Neural progenitor cell (in vitro differentiated cells): ENCODE measurements at regions not wholly inside any gene's neighbourhood (a gene's known extent, or its start where the extent isn't known, plus 50 kb on each side); places are given as distances from the start of the nearest gene placed in this dataset.

Experiments used
- DNase-seq: peaks from one replicate; pipeline ENCODE4 v3.0.0-alpha.2; 2016; ENCODE audit warnings: low spot score
- H2AFZ ChIP-seq: fragments of 200-600 bp; sonication (generic); replicated peaks from 2 replicates; pipeline ENCODE4 v1.6.1; 2016; ENCODE audit warnings: antibody characterized with exemption
- H3F3A ChIP-seq: fragments of 200-600 bp; sonication (generic); 2 replicates; pipeline ENCODE4 v1.6.1; 2016; ENCODE audit warnings: antibody characterized with exemption, low read depth
- H3K27ac ChIP-seq: fragments of 200-600 bp; sonication (generic); 2 replicates; pipeline ENCODE4 v1.5.1; 2016; ENCODE audit warnings: mild to moderate bottlenecking
- H3K27me3 ChIP-seq: fragments of 200-600 bp; sonication (generic); 2 replicates; pipeline ENCODE4 v1.6.1; 2016; ENCODE audit warnings: mild to moderate bottlenecking, moderate library complexity
- H3K36me3 ChIP-seq: fragments of 200-600 bp; sonication (generic); 2 replicates; pipeline ENCODE4 v1.5.1; 2016
- H3K4me1 ChIP-seq: fragments of 200-600 bp; sonication (generic); 2 replicates; pipeline ENCODE4 v1.6.1; 2016; ENCODE audit warnings: mixed run types
- H3K4me2 ChIP-seq: fragments of 200-600 bp; sonication (generic); 2 replicates; pipeline ENCODE4 v1.6.1; 2016
- H3K4me3 ChIP-seq: fragments of 200-600 bp; sonication (generic); 2 replicates; pipeline ENCODE4 v1.5.1; 2016
- H3K79me2 ChIP-seq: fragments of 200-600 bp; sonication (generic); 2 replicates; pipeline ENCODE4 v1.6.1; 2016; ENCODE audit warnings: low read depth
- H3K9ac ChIP-seq: fragments of 200-600 bp; sonication (generic); 2 replicates; pipeline ENCODE4 v1.6.1; 2016
- H3K9me3 ChIP-seq: fragments of 200-600 bp; sonication (generic); 2 replicates; pipeline ENCODE4 v1.5.1; 2016; ENCODE audit warnings: low read depth
- H4K20me1 ChIP-seq: fragments of 200-600 bp; sonication (generic); 2 replicates; pipeline ENCODE4 v1.6.1; 2016; ENCODE audit warnings: low read depth
- H3K27ac Mint-ChIP-seq: 3 replicates; pipeline ENCODE4 v1.8.0; 2021; ENCODE audit warnings: mixed read lengths
- H3K27me3 Mint-ChIP-seq: 2 replicates; pipeline ENCODE4 v1.8.0; 2022; ENCODE audit warnings: low read depth, mild to moderate bottlenecking, inconsistent platforms, moderate library complexity, mixed read lengths; ENCODE audit not compliant: insufficient read depth
- H3K36me3 Mint-ChIP-seq: 3 replicates; pipeline ENCODE4 v1.8.0; 2021; ENCODE audit warnings: mixed read lengths
- H3K4me1 Mint-ChIP-seq: 3 replicates; pipeline ENCODE4 v1.8.0; 2021; ENCODE audit warnings: mixed read lengths
- H3K4me3 Mint-ChIP-seq: 3 replicates; pipeline ENCODE4 v1.8.0; 2021; ENCODE audit warnings: mild to moderate bottlenecking, moderate library complexity, mixed read lengths
- H3K9me3 Mint-ChIP-seq: 3 replicates; pipeline ENCODE4 v1.8.0; 2020; ENCODE audit warnings: mixed read lengths
- EZH2 ChIP-seq: fragments of 200-600 bp; sonication (generic); IDR thresholded peaks from 2 replicates; pipeline ENCODE4 v1.6.1; 2017; ENCODE audit warnings: antibody characterized with exemption, mild to moderate bottlenecking, moderate library complexity
- EZH2phosphoT487 ChIP-seq: fragments of 200-600 bp; sonication (generic); IDR thresholded peaks from 2 replicates; pipeline ENCODE4 v1.6.1; 2017; ENCODE audit warnings: antibody characterized with exemption
- TF ChIP-seq, protein P1 (sequence below): fragments of 200-600 bp; sonication (generic); IDR thresholded peaks from 2 replicates; pipeline ENCODE4 v1.5.1; 2017; ENCODE audit warnings: antibody characterized with exemption, mild to moderate bottlenecking

DNA sequence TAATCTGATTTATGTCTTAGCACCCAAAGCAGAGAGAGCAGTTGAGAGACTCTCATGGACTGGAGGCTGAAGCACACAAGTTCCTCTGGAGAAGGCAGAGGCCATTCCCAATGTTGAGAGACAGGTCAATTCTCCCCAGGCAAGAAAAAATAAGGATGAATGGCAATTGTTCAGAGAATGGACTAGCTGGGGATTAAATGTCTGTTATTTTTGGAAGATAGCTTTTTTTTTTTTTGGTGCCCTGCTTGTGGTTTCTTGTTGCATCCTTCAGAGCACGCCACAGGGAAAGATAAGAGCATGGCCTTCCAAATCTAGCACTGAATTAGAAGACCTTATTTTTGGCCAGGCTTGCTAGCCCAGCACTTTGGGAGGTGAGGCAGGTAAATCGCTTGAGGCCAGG lies 65.6 kb upstream of the ERRFI1 start:
- Histone ChIP-seq H3K4me2 (no peak overlapping the region), H3K27ac (no peak overlapping the region), H3F3A (no peaks in the 10 kb centered on the region), H3K4me1 (no peaks in the 10 kb centered on the region), H3K9me3 (no peaks in the 10 kb centered on the region), H3K79me2 (no peaks in the 10 kb centered on the region), H3K9ac (no peak overlapping the region), H3K36me3 (no peaks in the 10 kb centered on the region), H3K27me3 (no peaks in the 10 kb centered on the region), H4K20me1 (no peaks in the 10 kb centered on the region), H2AFZ (no peak overlapping the region), H3K4me3 (no peak overlapping the region)
- H3K4me1 Mint-ChIP-seq, result peaks cover 31% of the 10 kb centered on the region
- no peak overlapping the region for H3K4me3 Mint-ChIP-seq
- H3K27ac Mint-ChIP-seq, result no peak overlapping the region
- no peaks in the 10 kb centered on the region for H3K36me3 Mint-ChIP-seq
- no peak for DNase-seq
- no peaks in the 10 kb centered on the region for H3K9me3 Mint-ChIP-seq
- H3K27me3 Mint-ChIP-seq, result peaks cover 10% of the 10 kb centered on the region
- TF ChIP-seq EZH2, result no peak
- no peak for TF ChIP-seq EZH2phosphoT487
- TF ChIP-seq, protein P1, sequence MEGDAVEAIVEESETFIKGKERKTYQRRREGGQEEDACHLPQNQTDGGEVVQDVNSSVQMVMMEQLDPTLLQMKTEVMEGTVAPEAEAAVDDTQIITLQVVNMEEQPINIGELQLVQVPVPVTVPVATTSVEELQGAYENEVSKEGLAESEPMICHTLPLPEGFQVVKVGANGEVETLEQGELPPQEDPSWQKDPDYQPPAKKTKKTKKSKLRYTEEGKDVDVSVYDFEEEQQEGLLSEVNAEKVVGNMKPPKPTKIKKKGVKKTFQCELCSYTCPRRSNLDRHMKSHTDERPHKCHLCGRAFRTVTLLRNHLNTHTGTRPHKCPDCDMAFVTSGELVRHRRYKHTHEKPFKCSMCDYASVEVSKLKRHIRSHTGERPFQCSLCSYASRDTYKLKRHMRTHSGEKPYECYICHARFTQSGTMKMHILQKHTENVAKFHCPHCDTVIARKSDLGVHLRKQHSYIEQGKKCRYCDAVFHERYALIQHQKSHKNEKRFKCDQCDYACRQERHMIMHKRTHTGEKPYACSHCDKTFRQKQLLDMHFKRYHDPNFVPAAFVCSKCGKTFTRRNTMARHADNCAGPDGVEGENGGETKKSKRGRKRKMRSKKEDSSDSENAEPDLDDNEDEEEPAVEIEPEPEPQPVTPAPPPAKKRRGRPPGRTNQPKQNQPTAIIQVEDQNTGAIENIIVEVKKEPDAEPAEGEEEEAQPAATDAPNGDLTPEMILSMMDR, result no peak

DNA sequence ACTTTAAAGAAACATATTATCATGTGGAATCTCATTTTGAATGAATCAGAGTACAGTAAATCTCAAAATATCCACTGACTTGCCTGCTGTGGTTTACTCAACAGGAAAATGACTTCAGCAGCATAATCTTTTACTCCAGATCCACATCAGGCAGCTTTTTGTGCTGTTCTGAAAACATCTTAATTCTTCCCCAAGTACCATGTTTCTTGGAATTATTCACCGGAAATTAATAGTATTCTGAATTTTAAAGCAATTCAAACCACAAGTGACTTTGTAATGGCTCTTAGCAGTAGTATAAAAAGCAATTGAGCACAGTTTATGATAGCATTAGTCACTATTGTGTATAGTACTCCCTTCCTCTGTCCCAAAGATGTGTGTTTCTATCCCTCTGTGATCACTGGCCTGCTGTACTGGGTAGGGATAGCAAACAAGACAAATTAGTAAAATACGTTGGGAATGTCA lies 64.2 kb upstream of the ERRFI1 start:
- no peaks in the 10 kb centered on the region for H3K79me2 ChIP-seq
- no peaks in the 10 kb centered on the region for H4K20me1 ChIP-seq
- H3K4me1 ChIP-seq, result no peaks in the 10 kb centered on the region
- DNase-seq, result no peak
- Mint-ChIP-seq H3K9me3 (peaks cover 3% of the 10 kb centered on the region), H3K4me1 (peaks cover 20% of the 10 kb centered on the region), H3K36me3 (no peaks in the 10 kb centered on the region), H3K27ac (no peak overlapping the region), H3K27me3 (peaks cover 10% of the 10 kb centered on the region), H3K4me3 (no peak overlapping the region)
- no peaks in the 10 kb centered on the region for H3K27me3 ChIP-seq
- H2AFZ ChIP-seq, result no peak overlapping the region
- no peak overlapping the region for H3K27ac ChIP-seq
- no peak overlapping the region for H3K4me2 ChIP-seq
- H3K9me3 ChIP-seq, result no peaks in the 10 kb centered on the region
- no peaks in the 10 kb centered on the region for H3F3A ChIP-seq
- H3K4me3 ChIP-seq, result no peak overlapping the region
- no peaks in the 10 kb centered on the region for H3K36me3 ChIP-seq
- TF ChIP-seq EZH2 (no peak), EZH2phosphoT487 (no peak)
- TF ChIP-seq, protein P1, result no peak
- H3K9ac ChIP-seq, result no peak overlapping the region

DNA sequence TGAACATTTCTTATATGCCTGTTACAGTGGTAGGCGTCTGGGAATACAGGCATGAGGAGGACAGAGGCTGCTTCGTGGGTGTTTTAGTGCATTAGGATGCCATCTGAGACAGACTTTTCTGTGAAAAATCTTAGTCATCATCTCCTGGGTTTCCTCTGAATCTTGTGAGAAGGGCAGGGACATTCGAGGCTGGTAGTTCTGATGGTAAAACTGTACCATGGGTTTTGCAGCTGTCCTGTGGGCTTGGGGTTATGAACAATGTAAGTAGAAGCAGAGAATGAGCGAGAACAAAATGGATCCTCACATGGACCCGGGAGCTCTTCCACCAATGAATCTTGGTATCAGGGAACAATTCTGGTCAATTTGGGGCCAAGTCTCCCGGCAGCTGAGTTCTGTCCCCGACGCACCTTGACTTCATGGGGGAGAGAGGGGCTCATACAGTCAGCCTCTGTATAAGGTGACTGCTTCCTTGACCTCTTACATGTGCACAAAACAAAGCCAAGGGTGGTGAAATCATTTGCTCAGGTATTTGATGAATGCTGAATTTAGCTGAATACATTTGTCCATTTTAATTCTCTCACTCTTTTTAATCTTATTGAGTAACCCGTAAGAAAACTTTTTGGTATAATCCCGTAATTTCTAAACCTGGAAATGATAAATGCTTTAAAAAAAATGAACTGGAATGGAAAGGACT lies 63.6 kb upstream of the ERRFI1 start:
- no peaks in the 10 kb centered on the region for H3F3A ChIP-seq
- peaks cover 15% of the 10 kb centered on the region for H3K4me1 Mint-ChIP-seq
- no peaks in the 10 kb centered on the region for H4K20me1 ChIP-seq
- H3K9ac ChIP-seq, result no peak overlapping the region
- no peak for TF ChIP-seq EZH2phosphoT487
- no peak for TF ChIP-seq EZH2
- TF ChIP-seq, protein P1, result no peak
- no peak overlapping the region for H2AFZ ChIP-seq
- no peaks in the 10 kb centered on the region for H3K36me3 Mint-ChIP-seq
- H3K4me3 ChIP-seq, result no peak overlapping the region
- H3K9me3 Mint-ChIP-seq, result peaks cover 3% of the 10 kb centered on the region
- H3K79me2 ChIP-seq, result no peaks in the 10 kb centered on the region
- H3K36me3 ChIP-seq, result no peaks in the 10 kb centered on the region
- no peak for DNase-seq
- no peak overlapping the region for H3K4me3 Mint-ChIP-seq
- no peaks in the 10 kb centered on the region for H3K9me3 ChIP-seq
- H3K27me3 ChIP-seq, result no peaks in the 10 kb centered on the region
- peaks cover 10% of the 10 kb centered on the region for H3K27me3 Mint-ChIP-seq
- no peak overlapping the region for H3K27ac Mint-ChIP-seq
- no peaks in the 10 kb centered on the region for H3K4me1 ChIP-seq
- H3K27ac ChIP-seq, result no peak overlapping the region
- no peak overlapping the region for H3K4me2 ChIP-seq
